Loucy (cell line): ENCODE measurements at regions not wholly inside any gene's neighbourhood (a gene's known extent, or its start where the extent isn't known, plus 50 kb on each side); places are given as distances from the start of the nearest gene placed in this dataset.

ENCODE experiments used
- H2AFZ ChIP-seq: fragments of 200-600 bp; sonication (generic); 2 replicates; pipeline ENCODE4 v1.6.0; 2016; ENCODE audit warnings: antibody characterized with exemption, mild to moderate bottlenecking, low read length, moderate library complexity
- H3F3A ChIP-seq: fragments of 200-600 bp; 2 replicates; pipeline ENCODE4 v1.6.0; 2016; ENCODE audit warnings: antibody characterized with exemption, low read depth, mild to moderate bottlenecking
- H3K27me3 ChIP-seq: fragments of 200-600 bp; sonication (generic); 2 replicates; pipeline ENCODE4 v1.6.1; 2014; ENCODE audit warnings: low read length, mild to moderate bottlenecking; ENCODE audit not compliant: insufficient read depth, poor library complexity, severe bottlenecking
- H3K36me3 ChIP-seq: fragments of 200-600 bp; sonication (generic); 2 replicates; pipeline ENCODE4 v1.6.1; 2016; ENCODE audit warnings: low read length; ENCODE audit not compliant: insufficient read depth
- H3K4me1 ChIP-seq: fragments of 200-600 bp; sonication (generic); 2 replicates; pipeline ENCODE4 v1.5.1; 2014; ENCODE audit warnings: low read length, mild to moderate bottlenecking; ENCODE audit not compliant: insufficient read depth, poor library complexity, severe bottlenecking
- H3K4me2 ChIP-seq: fragments of 200-600 bp; sonication (generic); 2 replicates; pipeline ENCODE4 v1.6.0; 2014; ENCODE audit warnings: antibody characterized with exemption, low read length, low read depth, mild to moderate bottlenecking; ENCODE audit not compliant: poor library complexity, severe bottlenecking
- H3K4me3 ChIP-seq: fragments of 200-600 bp; sonication (generic); 2 replicates; pipeline ENCODE4 v1.5.1; 2014; ENCODE audit warnings: low read length, mild to moderate bottlenecking, mixed read lengths; ENCODE audit not compliant: poor library complexity, severe bottlenecking
- H3K79me2 ChIP-seq: fragments of 200-600 bp; sonication (generic); 2 replicates; pipeline ENCODE4 v1.6.1; 2014; ENCODE audit warnings: low read length; ENCODE audit not compliant: insufficient read depth
- H3K9ac ChIP-seq: fragments of 200-600 bp; sonication (generic); 2 replicates; pipeline ENCODE4 v1.6.0; 2014; ENCODE audit warnings: mild to moderate bottlenecking, low read depth, low read length, moderate library complexity; ENCODE audit not compliant: poor library complexity, severe bottlenecking
- H3K9me2 ChIP-seq: fragments of 200-600 bp; sonication (generic); replicated peaks from 2 replicates; pipeline ENCODE4 v1.6.1; 2016; ENCODE audit warnings: low read depth, low read length, mixed read lengths
- H3K9me3 ChIP-seq: fragments of 200-600 bp; sonication (generic); 2 replicates; pipeline ENCODE4 v1.6.1; 2014; ENCODE audit warnings: mild to moderate bottlenecking, antibody characterized with exemption, low read length, low read depth; ENCODE audit not compliant: insufficient read depth
- H4K20me1 ChIP-seq: fragments of 200-600 bp; sonication (generic); 2 replicates; pipeline ENCODE4 v1.6.0; 2014; ENCODE audit warnings: antibody characterized with exemption, low read length, mild to moderate bottlenecking; ENCODE audit not compliant: insufficient read depth, poor library complexity, severe bottlenecking
- CTCF ChIP-seq: fragments of 200-600 bp; sonication (generic); conservative IDR thresholded peaks from 2 replicates; pipeline ENCODE4 v1.5.1; 2014; ENCODE audit warnings: mild to moderate bottlenecking, antibody characterized with exemption, low read length
- EZH2phosphoT487 ChIP-seq: fragments of 200-600 bp; IDR thresholded peaks from 2 replicates; pipeline ENCODE4 v1.6.1; 2018; ENCODE audit warnings: antibody characterized with exemption, mild to moderate bottlenecking, moderate library complexity, borderline replicate concordance

DNA sequence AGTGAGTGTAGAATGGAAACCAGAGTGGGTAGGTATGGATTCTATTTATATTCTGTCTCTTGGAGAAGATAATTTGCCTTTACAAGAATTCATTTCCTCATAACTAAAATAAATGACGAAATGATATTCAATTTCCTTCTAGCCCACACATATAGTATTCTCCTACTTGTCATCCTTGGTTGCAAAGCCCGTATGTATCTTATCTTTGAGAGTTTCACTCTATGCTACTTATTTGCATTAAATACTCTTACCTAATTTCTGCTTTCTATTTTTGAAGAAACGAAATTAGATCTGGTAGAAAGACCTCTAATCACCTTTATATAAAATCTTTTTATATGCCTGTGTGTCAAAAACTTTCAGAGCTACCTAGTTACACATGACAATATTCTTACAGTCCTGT is 457.7 kb downstream of the NKX6-1 start:
- Histone ChIP-seq H3K27me3 (no peaks in the 10 kb centered on the region), H3K9ac (no peak overlapping the region), H3K4me2 (no peak overlapping the region), H3K4me1 (no peaks in the 10 kb centered on the region), H3K36me3 (no peaks in the 10 kb centered on the region), H4K20me1 (no peaks in the 10 kb centered on the region), H3F3A (no peaks in the 10 kb centered on the region), H3K79me2 (no peaks in the 10 kb centered on the region), H2AFZ (no peak overlapping the region), H3K4me3 (no peak overlapping the region), H3K9me2 (no peaks in the 10 kb centered on the region), H3K9me3 (no peaks in the 10 kb centered on the region)
- TF ChIP-seq EZH2phosphoT487 (no peak), CTCF (no peak)

GRCh38 chr4:84035568-84035967 is 463.5 kb downstream of the NKX6-1 start:
- H3K4me2 ChIP-seq = no peak overlapping the region
- H3K4me1 ChIP-seq = no peaks in the 10 kb centered on the region
- H4K20me1 ChIP-seq = no peaks in the 10 kb centered on the region
- no peaks in the 10 kb centered on the region for H3F3A ChIP-seq
- H3K9me2 ChIP-seq = no peaks in the 10 kb centered on the region
- no peaks in the 10 kb centered on the region for H3K27me3 ChIP-seq
- no peaks in the 10 kb centered on the region for H3K79me2 ChIP-seq
- TF ChIP-seq EZH2phosphoT487 (no peak), CTCF (no peak)
- no peak overlapping the region for H3K4me3 ChIP-seq
- H3K36me3 ChIP-seq = no peaks in the 10 kb centered on the region
- H3K9me3 ChIP-seq = no peaks in the 10 kb centered on the region
- H3K9ac ChIP-seq = no peak overlapping the region
- no peak overlapping the region for H2AFZ ChIP-seq

- Histone ChIP-seq H3K4me3 (no peak overlapping the region), H3K9ac (no peak overlapping the region), H3K4me2 (no peak overlapping the region), H3K9me3 (no peaks in the 10 kb centered on the region), H3K9me2 (no peaks in the 10 kb centered on the region), H3F3A (no peaks in the 10 kb centered on the region), H3K27me3 (no peaks in the 10 kb centered on the region), H3K4me1 (no peaks in the 10 kb centered on the region), H3K79me2 (no peaks in the 10 kb centered on the region), H3K36me3 (no peaks in the 10 kb centered on the region), H4K20me1 (no peaks in the 10 kb centered on the region), H2AFZ (no peak overlapping the region)
- TF ChIP-seq EZH2phosphoT487 (no peak), CTCF (no peak)
Observed at GRCh38 chr4:84032372-84032771, 466.7 kb downstream of the NKX6-1 start.
